HEK293T (cell line): ENCODE measurements at regions not wholly inside any gene's neighbourhood (a gene's known extent, or its start where the extent isn't known, plus 50 kb on each side); places are given as distances from the start of the nearest gene placed in this dataset.

Experiments
- BHLHE40 ChIP-seq: fragments of 450-650 bp; IDR thresholded peaks from 2 replicates; pipeline ENCODE4 v1.6.1; 2016; ENCODE audit warnings: mild to moderate bottlenecking, moderate library complexity, borderline replicate concordance
- CTBP1 ChIP-seq: fragments of 450-650 bp; IDR thresholded peaks from 2 replicates; pipeline ENCODE4 v1.6.1; 2016; ENCODE audit warnings: borderline replicate concordance
- FOXA1 ChIP-seq: fragments of 450-650 bp; IDR thresholded peaks from 2 replicates; pipeline ENCODE4 v1.6.1; 2016; ENCODE audit warnings: mild to moderate bottlenecking
- FOXM1 ChIP-seq: fragments of 450-650 bp; IDR thresholded peaks from 2 replicates; pipeline ENCODE4 v1.6.1; 2017; ENCODE audit warnings: mild to moderate bottlenecking, borderline replicate concordance
- LEF1 ChIP-seq: fragments of 450-650 bp; IDR thresholded peaks from 2 replicates; pipeline ENCODE4 v1.6.1; 2017; ENCODE audit warnings: mild to moderate bottlenecking, borderline replicate concordance
- NFRKB ChIP-seq: fragments of 450-650 bp; IDR thresholded peaks from 2 replicates; pipeline ENCODE4 v1.6.1; 2016; ENCODE audit warnings: mild to moderate bottlenecking, moderate library complexity
- SUZ12 ChIP-seq: fragments of 450-650 bp; IDR thresholded peaks from 2 replicates; pipeline ENCODE4 v1.6.1; 2016; ENCODE audit warnings: mild to moderate bottlenecking
- ZNF384 ChIP-seq: fragments of 450-650 bp; IDR thresholded peaks from 2 replicates; pipeline ENCODE4 v1.6.1; 2016

GRCh38 chr11:42234451-42234951, 775.0 kb upstream of the LRRC4C start:
- TF ChIP-seq FOXM1 (no peak), SUZ12 (no peak), BHLHE40 (no peak), ZNF384 (no peak), NFRKB (no peak), FOXA1 (no peak), CTBP1 (no peak), LEF1 (no peak)
